ENCODE measurements at regions not wholly inside any gene's neighbourhood (a gene's known extent, or its start where the extent isn't known, plus 50 kb on each side); places are given as distances from the start of the nearest gene placed in this dataset.
"Not testable (repeated sequence)": the region's sequence is repeated elsewhere in the genome, so short reads cannot be mapped to it uniquely, and the experiment has no call there.

DNA sequence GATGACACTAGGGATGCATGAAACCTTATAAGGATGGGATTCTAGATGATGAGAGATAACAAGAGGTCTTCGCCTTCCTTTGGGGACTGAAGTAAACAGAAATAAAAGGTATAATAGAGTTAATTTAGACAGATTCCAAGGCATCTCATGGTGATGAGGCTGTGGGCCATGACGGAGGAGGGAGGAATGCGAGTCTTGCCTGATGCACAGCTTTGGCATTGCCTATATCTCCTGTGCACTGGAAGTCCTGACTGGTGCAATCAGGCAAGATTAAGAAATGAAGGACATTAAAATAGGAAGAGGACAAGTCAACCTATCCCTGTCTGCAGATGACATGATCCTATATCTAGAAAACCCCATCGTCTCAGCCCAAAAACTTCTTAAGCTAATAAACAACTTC is 526.4 kb upstream of the LMO3 start:
- H3K4me3 ChIP-seq (ENCODE audit: low read depth, low read length): no peak overlapping the region
- no peak for DNase-seq (ENCODE audit: low read depth)
- TF ChIP-seq, protein P1, sequence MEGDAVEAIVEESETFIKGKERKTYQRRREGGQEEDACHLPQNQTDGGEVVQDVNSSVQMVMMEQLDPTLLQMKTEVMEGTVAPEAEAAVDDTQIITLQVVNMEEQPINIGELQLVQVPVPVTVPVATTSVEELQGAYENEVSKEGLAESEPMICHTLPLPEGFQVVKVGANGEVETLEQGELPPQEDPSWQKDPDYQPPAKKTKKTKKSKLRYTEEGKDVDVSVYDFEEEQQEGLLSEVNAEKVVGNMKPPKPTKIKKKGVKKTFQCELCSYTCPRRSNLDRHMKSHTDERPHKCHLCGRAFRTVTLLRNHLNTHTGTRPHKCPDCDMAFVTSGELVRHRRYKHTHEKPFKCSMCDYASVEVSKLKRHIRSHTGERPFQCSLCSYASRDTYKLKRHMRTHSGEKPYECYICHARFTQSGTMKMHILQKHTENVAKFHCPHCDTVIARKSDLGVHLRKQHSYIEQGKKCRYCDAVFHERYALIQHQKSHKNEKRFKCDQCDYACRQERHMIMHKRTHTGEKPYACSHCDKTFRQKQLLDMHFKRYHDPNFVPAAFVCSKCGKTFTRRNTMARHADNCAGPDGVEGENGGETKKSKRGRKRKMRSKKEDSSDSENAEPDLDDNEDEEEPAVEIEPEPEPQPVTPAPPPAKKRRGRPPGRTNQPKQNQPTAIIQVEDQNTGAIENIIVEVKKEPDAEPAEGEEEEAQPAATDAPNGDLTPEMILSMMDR (IDR thresholded peaks at IDR 0.05; ENCODE audit: insufficient read depth, low read depth, low read length): no peak

DNA sequence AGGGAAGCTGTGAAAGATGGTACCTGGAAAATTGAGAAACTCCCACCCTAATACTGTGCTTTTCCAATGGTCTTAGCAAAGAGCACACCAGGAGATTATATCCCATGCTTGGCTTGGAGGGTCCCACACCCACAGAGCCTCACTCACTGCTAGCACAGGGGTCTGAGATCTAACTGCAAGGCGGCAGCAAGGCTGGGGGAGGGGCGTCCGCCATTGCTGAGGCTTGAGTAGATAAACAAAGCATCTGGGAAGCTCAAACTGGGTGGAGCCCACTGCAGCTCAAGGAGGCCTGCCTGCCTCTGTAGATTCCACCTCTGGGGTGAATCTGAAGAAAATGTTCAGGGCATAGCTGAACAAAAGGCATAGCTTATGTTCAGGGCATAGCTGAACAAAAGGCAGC is 510.6 kb upstream of the LMO3 start:
- not testable (repeated sequence) for H3K4me3 ChIP-seq (ENCODE audit: low read depth, low read length)

DNA sequence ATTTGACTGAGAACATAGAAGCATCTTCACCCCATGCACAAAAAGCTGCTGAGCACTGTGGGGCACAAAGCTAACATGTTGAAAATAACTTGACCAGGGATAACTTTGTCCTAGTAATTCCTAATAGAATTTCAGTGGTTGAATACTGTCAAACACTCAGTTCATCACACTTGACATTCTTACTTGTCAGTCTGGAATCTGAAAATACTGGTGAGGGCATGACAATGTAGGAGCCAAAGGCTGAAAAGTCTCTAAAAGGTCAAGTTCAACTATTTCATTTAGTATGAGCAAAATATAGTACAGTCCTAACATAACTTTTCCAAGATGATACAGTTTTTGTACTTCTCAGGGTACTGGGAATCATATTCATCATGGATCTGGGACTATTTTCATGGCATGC is 504.4 kb upstream of the LMO3 start:
- H3K4me3 ChIP-seq (ENCODE audit: low read depth, low read length): no peak overlapping the region
- no peak for DNase-seq (ENCODE audit: low read depth)
- TF ChIP-seq, protein P1 (IDR thresholded peaks at IDR 0.05; ENCODE audit: insufficient read depth, low read depth, low read length): no peak

More for the DNA sequence above, 510.6 kb upstream of the LMO3 start:
- not testable (repeated sequence) for DNase-seq (ENCODE audit: low read depth)

DNA sequence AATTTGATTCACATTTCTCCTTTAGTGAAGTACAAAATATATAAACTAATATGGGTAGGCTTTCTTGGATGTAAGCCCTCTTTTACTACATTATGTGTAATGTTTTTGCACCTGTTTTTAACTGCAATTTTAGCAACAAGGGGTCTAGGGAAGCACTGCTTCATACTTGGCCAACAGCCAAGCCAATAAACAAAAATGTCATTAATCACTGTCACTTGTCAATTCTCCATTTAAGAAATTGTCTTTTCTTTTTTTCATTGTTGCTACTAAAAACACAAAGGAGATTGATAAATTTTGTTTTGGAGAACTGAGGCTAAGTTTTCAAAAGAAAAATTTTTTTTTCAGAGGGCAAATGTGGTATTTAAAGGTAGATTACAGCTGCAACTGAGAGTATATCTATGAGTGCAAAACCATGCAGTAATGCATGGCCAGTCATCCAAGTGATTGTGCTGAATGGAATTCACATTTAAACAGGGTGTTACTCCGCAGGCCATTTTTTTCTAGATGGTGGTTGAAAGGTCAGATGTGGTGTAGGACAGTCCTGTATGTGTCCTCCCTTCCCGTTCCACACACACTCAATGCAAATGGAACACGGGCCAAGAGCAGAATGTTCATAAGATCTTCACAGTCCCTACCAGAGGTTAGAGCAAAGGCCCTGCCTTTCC is 503.0 kb upstream of the LMO3 start:
- TF ChIP-seq, protein P1 (IDR thresholded peaks at IDR 0.05; ENCODE audit: insufficient read depth, low read depth, low read length): no peak
- DNase-seq (ENCODE audit: low read depth): no peak
- no peak overlapping the region for H3K4me3 ChIP-seq (ENCODE audit: low read depth, low read length)

DNA sequence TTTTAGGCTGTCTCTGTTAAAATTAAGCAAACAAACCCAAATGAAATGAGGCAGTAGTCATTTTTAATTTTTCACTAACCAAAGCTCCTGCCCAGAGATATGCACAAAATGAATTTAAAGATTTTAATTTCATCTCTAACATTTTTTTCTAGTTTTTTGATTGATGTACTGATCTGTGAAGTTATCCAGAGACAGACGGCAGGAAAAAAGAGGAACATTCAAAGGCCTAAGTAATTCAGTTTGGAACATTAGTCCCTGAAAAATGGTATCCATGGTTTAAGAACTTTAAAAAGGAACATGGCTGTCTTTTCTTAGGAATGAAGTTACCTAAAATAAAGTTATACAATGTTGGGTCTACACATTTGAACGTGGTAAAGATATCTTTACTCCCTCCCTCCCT is 498.8 kb upstream of the LMO3 start:
- no peak for DNase-seq (ENCODE audit: low read depth)
- no peak overlapping the region for H3K4me3 ChIP-seq (ENCODE audit: low read depth, low read length)
- TF ChIP-seq, protein P1 (IDR thresholded peaks at IDR 0.05; ENCODE audit: insufficient read depth, low read depth, low read length): no peak

DNA sequence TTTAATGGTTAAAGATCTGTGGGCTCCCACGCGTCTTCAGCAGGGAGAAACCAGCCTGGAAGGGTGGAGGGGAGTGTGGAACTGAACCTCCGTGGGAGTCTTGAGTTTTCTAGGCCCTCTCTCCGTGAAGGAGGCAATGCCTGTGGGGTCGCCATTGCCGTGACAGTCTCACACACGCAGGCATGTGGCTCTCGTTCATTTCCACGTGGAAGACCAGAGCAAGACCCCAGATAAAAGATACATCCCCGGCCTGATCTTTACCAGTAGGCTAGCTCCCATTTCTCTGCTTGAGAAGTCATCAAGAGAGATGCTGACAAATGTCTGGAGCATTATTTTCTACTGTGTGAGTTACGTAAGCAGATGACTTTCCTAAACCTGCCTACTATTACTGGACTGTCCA is 491.7 kb upstream of the LMO3 start:
- DNase-seq (ENCODE audit: low read depth): no peak
- no peak overlapping the region for H3K4me3 ChIP-seq (ENCODE audit: low read depth, low read length)
- TF ChIP-seq, protein P1 (IDR thresholded peaks at IDR 0.05; ENCODE audit: insufficient read depth, low read depth, low read length): no peak

DNA sequence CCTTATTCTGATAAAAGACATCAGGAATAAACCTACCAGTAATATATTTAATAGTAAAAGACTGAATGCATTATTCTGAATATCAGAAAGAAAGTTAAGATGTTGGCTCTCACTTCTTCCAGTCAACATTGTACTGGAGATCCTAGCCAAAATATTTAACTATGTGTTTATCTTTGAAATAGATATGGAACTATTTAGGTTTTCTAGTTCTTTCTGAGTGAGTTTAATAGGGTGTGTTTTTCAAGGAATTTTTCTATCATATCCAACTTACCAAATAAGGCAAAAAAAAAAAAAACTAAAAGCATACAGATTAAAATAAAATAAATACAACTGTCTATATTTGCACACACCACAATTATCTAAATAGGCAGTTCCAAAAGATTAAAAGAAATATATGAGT is 478.9 kb upstream of the LMO3 start:
- DNase-seq (ENCODE audit: low read depth): no peak
- TF ChIP-seq, protein P1 (IDR thresholded peaks at IDR 0.05; ENCODE audit: insufficient read depth, low read depth, low read length): no peak
- H3K4me3 ChIP-seq (ENCODE audit: low read depth, low read length): no peak overlapping the region

All from fibroblast of villous mesenchyme (primary cell).